GM23338 (cell line): ENCODE measurements at regions not wholly inside any gene's neighbourhood (a gene's known extent, or its start where the extent isn't known, plus 50 kb on each side); places are given as distances from the start of the nearest gene placed in this dataset.

Experiments used
- CREB1 ChIP-seq: fragments of 250-450 bp; sonication (Bioruptor Pico); IDR thresholded peaks from 2 replicates; pipeline ENCODE4 v1.5.0; 2020; ENCODE audit warnings: low read depth, mild to moderate bottlenecking, moderate library complexity
- CTCF ChIP-seq, 2 experiments: fragments of 200-600 bp in 1 of 2; sonication (generic) in 1 of 2; conservative IDR thresholded peaks; 2 replicates each; pipeline versions ENCODE4 v1.5.1 to v1.6.1; 2016 to 2017; ENCODE audit warnings: antibody characterized with exemption in 2 of 2, low read depth in 2 of 2, mild to moderate bottlenecking in 2 of 2, moderate library complexity in 1 of 2
- ETS1 ChIP-seq: IDR thresholded peaks from 2 replicates; pipeline ENCODE4 v1.6.1; 2016; ENCODE audit warnings: antibody characterized with exemption
- EZH2phosphoT487 ChIP-seq: fragments of 200-600 bp; sonication (generic); IDR thresholded peaks from one replicate; pipeline ENCODE4 v1.8.1; 2018; ENCODE audit warnings: antibody characterized with exemption; ENCODE audit not compliant: unreplicated experiment
- JUNB ChIP-seq: IDR thresholded peaks from one replicate; pipeline ENCODE4 v1.6.1; 2016; ENCODE audit warnings: antibody characterized with exemption; ENCODE audit not compliant: unreplicated experiment
- NANOG ChIP-seq: IDR thresholded peaks from 2 replicates; pipeline ENCODE4 v1.6.1; 2016; ENCODE audit warnings: antibody characterized with exemption, borderline replicate concordance
- POLR2AphosphoS5 ChIP-seq: IDR thresholded peaks from 2 replicates; pipeline ENCODE4 v1.6.1; 2016; ENCODE audit warnings: antibody characterized with exemption, low read depth
- ZNF331 ChIP-seq: fragments of 250-450 bp; sonication (Bioruptor Pico); IDR thresholded peaks from 2 replicates; pipeline ENCODE4 v1.5.0; 2020; ENCODE audit warnings: low read depth, mild to moderate bottlenecking, moderate library complexity
- TF ChIP-seq, protein P1 (sequence below): fragments of 250-450 bp; sonication (Bioruptor Pico); IDR thresholded peaks from 2 replicates; pipeline ENCODE4 v1.5.0; 2020; ENCODE audit warnings: mild to moderate bottlenecking, moderate library complexity

- TF ChIP-seq, protein P1, sequence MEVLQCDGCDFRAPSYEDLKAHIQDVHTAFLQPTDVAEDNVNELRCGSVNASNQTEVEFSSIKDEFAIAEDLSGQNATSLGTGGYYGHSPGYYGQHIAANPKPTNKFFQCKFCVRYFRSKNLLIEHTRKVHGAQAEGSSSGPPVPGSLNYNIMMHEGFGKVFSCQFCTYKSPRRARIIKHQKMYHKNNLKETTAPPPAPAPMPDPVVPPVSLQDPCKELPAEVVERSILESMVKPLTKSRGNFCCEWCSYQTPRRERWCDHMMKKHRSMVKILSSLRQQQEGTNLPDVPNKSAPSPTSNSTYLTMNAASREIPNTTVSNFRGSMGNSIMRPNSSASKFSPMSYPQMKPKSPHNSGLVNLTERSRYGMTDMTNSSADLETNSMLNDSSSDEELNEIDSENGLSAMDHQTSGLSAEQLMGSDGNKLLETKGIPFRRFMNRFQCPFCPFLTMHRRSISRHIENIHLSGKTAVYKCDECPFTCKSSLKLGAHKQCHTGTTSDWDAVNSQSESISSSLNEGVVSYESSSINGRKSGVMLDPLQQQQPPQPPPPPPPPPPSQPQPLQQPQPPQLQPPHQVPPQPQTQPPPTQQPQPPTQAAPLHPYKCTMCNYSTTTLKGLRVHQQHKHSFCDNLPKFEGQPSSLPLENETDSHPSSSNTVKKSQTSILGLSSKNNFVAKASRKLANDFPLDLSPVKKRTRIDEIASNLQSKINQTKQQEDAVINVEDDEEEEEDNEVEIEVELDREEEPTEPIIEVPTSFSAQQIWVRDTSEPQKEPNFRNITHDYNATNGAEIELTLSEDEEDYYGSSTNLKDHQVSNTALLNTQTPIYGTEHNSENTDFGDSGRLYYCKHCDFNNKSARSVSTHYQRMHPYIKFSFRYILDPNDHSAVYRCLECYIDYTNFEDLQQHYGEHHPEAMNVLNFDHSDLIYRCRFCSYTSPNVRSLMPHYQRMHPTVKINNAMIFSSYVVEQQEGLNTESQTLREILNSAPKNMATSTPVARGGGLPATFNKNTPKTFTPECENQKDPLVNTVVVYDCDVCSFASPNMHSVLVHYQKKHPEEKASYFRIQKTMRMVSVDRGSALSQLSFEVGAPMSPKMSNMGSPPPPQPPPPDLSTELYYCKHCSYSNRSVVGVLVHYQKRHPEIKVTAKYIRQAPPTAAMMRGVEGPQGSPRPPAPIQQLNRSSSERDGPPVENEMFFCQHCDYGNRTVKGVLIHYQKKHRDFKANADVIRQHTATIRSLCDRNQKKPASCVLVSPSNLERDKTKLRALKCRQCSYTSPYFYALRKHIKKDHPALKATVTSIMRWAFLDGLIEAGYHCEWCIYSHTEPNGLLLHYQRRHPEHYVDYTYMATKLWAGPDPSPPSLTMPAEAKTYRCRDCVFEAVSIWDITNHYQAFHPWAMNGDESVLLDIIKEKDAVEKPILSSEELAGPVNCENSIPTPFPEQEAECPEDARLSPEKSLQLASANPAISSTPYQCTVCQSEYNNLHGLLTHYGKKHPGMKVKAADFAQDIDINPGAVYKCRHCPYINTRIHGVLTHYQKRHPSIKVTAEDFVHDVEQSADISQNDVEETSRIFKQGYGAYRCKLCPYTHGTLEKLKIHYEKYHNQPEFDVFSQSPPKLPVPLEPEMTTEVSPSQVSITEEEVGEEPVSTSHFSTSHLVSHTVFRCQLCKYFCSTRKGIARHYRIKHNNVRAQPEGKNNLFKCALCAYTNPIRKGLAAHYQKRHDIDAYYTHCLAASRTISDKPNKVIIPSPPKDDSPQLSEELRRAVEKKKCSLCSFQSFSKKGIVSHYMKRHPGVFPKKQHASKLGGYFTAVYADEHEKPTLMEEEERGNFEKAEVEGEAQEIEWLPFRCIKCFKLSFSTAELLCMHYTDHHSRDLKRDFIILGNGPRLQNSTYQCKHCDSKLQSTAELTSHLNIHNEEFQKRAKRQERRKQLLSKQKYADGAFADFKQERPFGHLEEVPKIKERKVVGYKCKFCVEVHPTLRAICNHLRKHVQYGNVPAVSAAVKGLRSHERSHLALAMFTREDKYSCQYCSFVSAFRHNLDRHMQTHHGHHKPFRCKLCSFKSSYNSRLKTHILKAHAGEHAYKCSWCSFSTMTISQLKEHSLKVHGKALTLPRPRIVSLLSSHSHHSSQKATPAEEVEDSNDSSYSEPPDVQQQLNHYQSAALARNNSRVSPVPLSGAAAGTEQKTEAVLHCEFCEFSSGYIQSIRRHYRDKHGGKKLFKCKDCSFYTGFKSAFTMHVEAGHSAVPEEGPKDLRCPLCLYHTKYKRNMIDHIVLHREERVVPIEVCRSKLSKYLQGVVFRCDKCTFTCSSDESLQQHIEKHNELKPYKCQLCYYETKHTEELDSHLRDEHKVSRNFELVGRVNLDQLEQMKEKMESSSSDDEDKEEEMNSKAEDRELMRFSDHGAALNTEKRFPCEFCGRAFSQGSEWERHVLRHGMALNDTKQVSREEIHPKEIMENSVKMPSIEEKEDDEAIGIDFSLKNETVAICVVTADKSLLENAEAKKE (CRISPR knock-in tag), result no peak
- TF ChIP-seq ETS1, result no peak
- no peak for TF ChIP-seq CREB1 (CRISPR knock-in tag)
- TF ChIP-seq EZH2phosphoT487, result no peak
- no peak for TF ChIP-seq POLR2AphosphoS5
- TF ChIP-seq ZNF331, result no peak
- no peak for TF ChIP-seq CTCF (conservative IDR thresholded peaks at IDR 0.05; ENCODE audit: low read depth in 2 of 2)
- no peak for TF ChIP-seq JUNB
- TF ChIP-seq NANOG, result no peak
Measured at GRCh38 chr22:33144721-33145120, 86.5 kb upstream of the SYN3 start (continued).
